HG03520 (cell line): ENCODE measurements at regions not wholly inside any gene's neighbourhood (a gene's known extent, or its start where the extent isn't known, plus 50 kb on each side); places are given as distances from the start of the nearest gene placed in this dataset.
"Not testable (repeated sequence)": the region's sequence is repeated elsewhere in the genome, so short reads cannot be mapped to it uniquely, and the experiment has no call there.

Experiments used
- ATAC-seq: cut with Tn5 transposase; IDR thresholded peaks from one replicate; pipeline ENCODE4 v1.9.1; 2021; ENCODE audit warnings: mild to moderate bottlenecking, moderate library complexity; ENCODE audit not compliant: unreplicated experiment

GRCh38 chr14:88981948-88982347, 157.5 kb downstream of the TTC8 start:
- no peak for ATAC-seq

- ATAC-seq, result no peak
Measured at GRCh38 chr14:88983755-88984154, 159.3 kb downstream of the TTC8 start.

GRCh38 chr14:88985654-88986053, 161.2 kb downstream of the TTC8 start:
- ATAC-seq, result no peak

- ATAC-seq, result no peak
Measured at GRCh38 chr14:88986146-88986841, 161.8 kb downstream of the TTC8 start.

GRCh38 chr14:88986908-88987307, 162.5 kb downstream of the TTC8 start:
- ATAC-seq, result not testable (repeated sequence)

- ATAC-seq, result no peak
Measured at GRCh38 chr14:88987516-88987915, 163.1 kb downstream of the TTC8 start.

GRCh38 chr14:88989911-88990310, 165.5 kb downstream of the TTC8 start:
- no peak for ATAC-seq

GRCh38 chr14:88990856-88991255, 166.4 kb downstream of the TTC8 start:
- ATAC-seq, result no peak

GRCh38 chr14:88992011-88992410, 167.6 kb downstream of the TTC8 start:
- ATAC-seq, result no peak

GRCh38 chr14:88993946-88994345, 169.5 kb downstream of the TTC8 start:
- no peak for ATAC-seq

GRCh38 chr14:88995437-88996198, 171.2 kb downstream of the TTC8 start:
- ATAC-seq, result no peak

- ATAC-seq, result no peak
Measured at GRCh38 chr14:88998027-88998426, 173.6 kb downstream of the TTC8 start.

GRCh38 chr14:88999137-88999536, 174.7 kb downstream of the TTC8 start:
- ATAC-seq, result no peak

GRCh38 chr14:89000007-89000942, 175.8 kb downstream of the TTC8 start:
- ATAC-seq, result no peak

GRCh38 chr14:89004166-89004565, 179.7 kb downstream of the TTC8 start:
- ATAC-seq, result no peak

GRCh38 chr14:89007906-89008305, 183.5 kb downstream of the TTC8 start:
- no peak for ATAC-seq

GRCh38 chr14:89011355-89012281, 187.2 kb downstream of the TTC8 start:
- ATAC-seq, result no peak

GRCh38 chr14:89012282-89013097, 188.0 kb downstream of the TTC8 start:
- ATAC-seq, result no peak

GRCh38 chr14:89013098-89013504, 188.7 kb downstream of the TTC8 start:
- ATAC-seq, result no peak
